ENCODE measurements at regions not wholly inside any gene's neighbourhood (a gene's known extent, or its start where the extent isn't known, plus 50 kb on each side); places are given as distances from the start of the nearest gene placed in this dataset.

DNA sequence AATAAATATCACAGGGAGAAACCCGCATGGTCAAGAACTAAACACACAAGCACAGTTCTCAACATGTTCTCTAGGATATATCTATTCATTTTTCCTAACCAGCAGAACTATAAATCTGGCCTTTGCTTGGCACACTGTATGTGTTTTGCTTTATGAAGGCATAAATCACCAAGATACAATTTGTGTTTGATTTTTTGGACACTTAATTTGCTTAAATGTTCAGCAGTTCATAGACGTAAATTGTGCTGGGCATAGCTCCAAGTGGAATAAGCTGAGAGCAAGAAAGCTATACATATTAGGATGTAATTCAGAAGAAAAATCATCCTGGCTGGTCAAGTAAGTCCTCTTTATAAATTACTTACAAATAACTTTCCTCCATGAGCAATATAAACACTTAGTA lies 341.5 kb upstream of the ATP5MC3 start:
- H3K36me3 ChIP-seq (ENCODE audit: control insufficient read depth, insufficient read depth, low read length), result no peaks in the 10 kb centered on the region
- no peaks in the 10 kb centered on the region for H3K36me3 Mint-ChIP-seq (ENCODE audit: low read depth)
- no peak overlapping the region for H3K4me3 ChIP-seq (ENCODE audit: low read length)
- no peak overlapping the region for H3K27ac Mint-ChIP-seq
- H3K27ac ChIP-seq (ENCODE audit: low read depth, low read length), result no peak overlapping the region
- H3K4me3 Mint-ChIP-seq, result no peak overlapping the region
- H3K9ac ChIP-seq (ENCODE audit: extremely low read depth, low read length, poor library complexity, severe bottlenecking), result no peak overlapping the region
- H3K4me1 ChIP-seq (ENCODE audit: control insufficient read depth, insufficient read depth, low read length), result no peaks in the 10 kb centered on the region
- H3K9me3 ChIP-seq (ENCODE audit: control insufficient read depth, low read length), result no peaks in the 10 kb centered on the region
- WGBS, 2 experiments (ENCODE audit: insufficient coverage in 1 of 2, insufficient read length in 1 of 2), result 87% methylated on average over 2 of the region's 2 CpGs; no CpG with 5 or more reads in 1 of the 2 experiments
- no peaks in the 10 kb centered on the region for H3K27me3 ChIP-seq (ENCODE audit: control insufficient read depth, insufficient read depth, low read length, poor library complexity, severe bottlenecking)
- DNase-seq, result no peak
- H3K4me1 Mint-ChIP-seq, result peaks cover 3% of the 10 kb centered on the region
- H3K9me3 Mint-ChIP-seq, result peaks cover 11% of the 10 kb centered on the region
- H3K27me3 Mint-ChIP-seq (ENCODE audit: insufficient read depth), result peaks cover 4% of the 10 kb centered on the region
- TF ChIP-seq, protein P1, sequence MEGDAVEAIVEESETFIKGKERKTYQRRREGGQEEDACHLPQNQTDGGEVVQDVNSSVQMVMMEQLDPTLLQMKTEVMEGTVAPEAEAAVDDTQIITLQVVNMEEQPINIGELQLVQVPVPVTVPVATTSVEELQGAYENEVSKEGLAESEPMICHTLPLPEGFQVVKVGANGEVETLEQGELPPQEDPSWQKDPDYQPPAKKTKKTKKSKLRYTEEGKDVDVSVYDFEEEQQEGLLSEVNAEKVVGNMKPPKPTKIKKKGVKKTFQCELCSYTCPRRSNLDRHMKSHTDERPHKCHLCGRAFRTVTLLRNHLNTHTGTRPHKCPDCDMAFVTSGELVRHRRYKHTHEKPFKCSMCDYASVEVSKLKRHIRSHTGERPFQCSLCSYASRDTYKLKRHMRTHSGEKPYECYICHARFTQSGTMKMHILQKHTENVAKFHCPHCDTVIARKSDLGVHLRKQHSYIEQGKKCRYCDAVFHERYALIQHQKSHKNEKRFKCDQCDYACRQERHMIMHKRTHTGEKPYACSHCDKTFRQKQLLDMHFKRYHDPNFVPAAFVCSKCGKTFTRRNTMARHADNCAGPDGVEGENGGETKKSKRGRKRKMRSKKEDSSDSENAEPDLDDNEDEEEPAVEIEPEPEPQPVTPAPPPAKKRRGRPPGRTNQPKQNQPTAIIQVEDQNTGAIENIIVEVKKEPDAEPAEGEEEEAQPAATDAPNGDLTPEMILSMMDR (conservative IDR thresholded peaks at IDR 0.05), result no peak

DNA sequence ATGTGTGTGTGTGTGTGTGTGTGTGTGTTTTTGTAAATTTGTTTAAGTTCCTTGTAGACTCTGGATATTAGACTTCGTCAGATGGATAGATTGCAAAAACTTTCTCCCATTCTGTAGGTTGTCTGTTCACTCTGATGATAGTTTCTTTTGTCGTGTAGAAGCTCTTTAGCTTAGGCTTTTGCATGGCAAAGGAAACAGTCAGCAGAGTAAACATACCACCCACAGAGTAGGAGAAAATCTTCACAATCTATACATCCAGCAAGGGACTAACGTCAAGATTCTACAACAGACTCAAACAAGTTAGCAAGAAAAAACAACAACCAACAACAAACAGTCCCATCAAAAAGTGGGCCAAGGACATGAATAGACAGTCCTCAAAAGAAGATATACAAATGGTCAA lies 336.7 kb upstream of the ATP5MC3 start:
- Mint-ChIP-seq H3K36me3 (ENCODE audit: low read depth) (no peaks in the 10 kb centered on the region), H3K27ac (no peak overlapping the region), H3K4me3 (no peak overlapping the region), H3K27me3 (ENCODE audit: insufficient read depth) (no peaks in the 10 kb centered on the region), H3K4me1 (peaks cover 5% of the 10 kb centered on the region), H3K9me3 (peaks cover 11% of the 10 kb centered on the region)
- no peak overlapping the region for H3K9ac ChIP-seq (ENCODE audit: extremely low read depth, low read length, poor library complexity, severe bottlenecking)
- H3K4me1 ChIP-seq (ENCODE audit: control insufficient read depth, insufficient read depth, low read length), result no peaks in the 10 kb centered on the region
- no peak overlapping the region for H3K27ac ChIP-seq (ENCODE audit: low read depth, low read length)
- no peaks in the 10 kb centered on the region for H3K27me3 ChIP-seq (ENCODE audit: control insufficient read depth, insufficient read depth, low read length, poor library complexity, severe bottlenecking)
- no peak overlapping the region for H3K4me3 ChIP-seq (ENCODE audit: low read length)
- TF ChIP-seq, protein P1 (conservative IDR thresholded peaks at IDR 0.05), result no peak
- no peak for DNase-seq
- 17 to 42% methylated on average over 1 to 3 of the region's 3 CpGs for WGBS, 2 experiments (ENCODE audit: insufficient coverage in 1 of 2, insufficient read length in 1 of 2)
- no peaks in the 10 kb centered on the region for H3K36me3 ChIP-seq (ENCODE audit: control insufficient read depth, insufficient read depth, low read length)
- H3K9me3 ChIP-seq (ENCODE audit: control insufficient read depth, low read length), result no peaks in the 10 kb centered on the region

DNA sequence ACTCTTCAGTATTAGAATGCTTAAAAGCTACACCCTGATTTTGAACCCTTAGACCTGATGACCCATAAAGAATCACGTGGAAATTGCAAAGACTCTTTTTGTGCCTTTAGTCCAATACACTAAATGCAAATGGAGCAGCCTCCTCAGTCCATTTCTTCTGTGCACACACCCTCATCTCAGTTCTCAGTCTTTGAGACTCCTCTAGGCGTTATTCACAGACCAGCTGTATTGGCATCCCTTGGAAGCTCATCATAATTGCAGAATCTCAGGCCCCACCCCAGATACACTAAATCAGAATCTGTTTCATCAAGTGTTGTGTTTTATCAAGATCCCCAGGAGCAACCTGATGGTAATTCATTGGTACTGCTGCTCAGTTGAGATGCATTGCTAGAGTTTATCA lies 335.0 kb upstream of the ATP5MC3 start:
- Histone ChIP-seq H3K9ac (ENCODE audit: extremely low read depth, low read length, poor library complexity, severe bottlenecking) (no peak overlapping the region), H3K4me3 (ENCODE audit: low read length) (no peak overlapping the region), H3K27ac (ENCODE audit: low read depth, low read length) (no peak overlapping the region), H3K36me3 (ENCODE audit: control insufficient read depth, insufficient read depth, low read length) (no peaks in the 10 kb centered on the region), H3K4me1 (ENCODE audit: control insufficient read depth, insufficient read depth, low read length) (no peaks in the 10 kb centered on the region), H3K27me3 (ENCODE audit: control insufficient read depth, insufficient read depth, low read length, poor library complexity, severe bottlenecking) (no peaks in the 10 kb centered on the region), H3K9me3 (ENCODE audit: control insufficient read depth, low read length) (no peaks in the 10 kb centered on the region)
- TF ChIP-seq, protein P1 (conservative IDR thresholded peaks at IDR 0.05), result no peak
- 86 to 100% methylated on average over 1 to 2 of the region's 2 CpGs for WGBS, 2 experiments (ENCODE audit: insufficient coverage in 1 of 2, insufficient read length in 1 of 2)
- H3K4me1 Mint-ChIP-seq, result peaks cover 5% of the 10 kb centered on the region
- H3K36me3 Mint-ChIP-seq (ENCODE audit: low read depth), result no peaks in the 10 kb centered on the region
- no peak overlapping the region for H3K4me3 Mint-ChIP-seq
- peaks cover 11% of the 10 kb centered on the region for H3K9me3 Mint-ChIP-seq
- no peaks in the 10 kb centered on the region for H3K27me3 Mint-ChIP-seq (ENCODE audit: insufficient read depth)
- no peak for DNase-seq
- no peak overlapping the region for H3K27ac Mint-ChIP-seq

All from endodermal cell (in vitro differentiated cells).